WTC11 (cell line): ENCODE measurements at regions not wholly inside any gene's neighbourhood (a gene's known extent, or its start where the extent isn't known, plus 50 kb on each side); places are given as distances from the start of the nearest gene placed in this dataset.

Source experiments
- AFF4 ChIP-seq: sonication (generic); formaldehyde crosslinking; IDR thresholded peaks from 2 replicates; pipeline ENCODE4 v1.8.1; 2023; ENCODE audit warnings: mild to moderate bottlenecking, missing genetic modification reagents, borderline replicate concordance
- CBFB ChIP-seq: sonication (generic); formaldehyde crosslinking; IDR thresholded peaks from 2 replicates; pipeline ENCODE4 v1.8.1; 2022; ENCODE audit warnings: mild to moderate bottlenecking, low read depth, missing genetic modification reagents
- CREB1 ChIP-seq: sonication (generic); formaldehyde crosslinking; IDR thresholded peaks from 2 replicates; pipeline ENCODE4 v1.8.0; 2023; ENCODE audit warnings: mild to moderate bottlenecking, missing genetic modification reagents
- E2F4 ChIP-seq: sonication (generic); formaldehyde crosslinking; IDR thresholded peaks from 2 replicates; pipeline ENCODE4 v1.8.1; 2022; ENCODE audit warnings: low read depth, mild to moderate bottlenecking, moderate library complexity, missing genetic modification reagents, borderline replicate concordance
- FOXJ3 ChIP-seq: sonication (generic); formaldehyde crosslinking; IDR thresholded peaks from 2 replicates; pipeline ENCODE4 v1.9.0; 2021; ENCODE audit warnings: missing genetic modification reagents, mild to moderate bottlenecking, borderline replicate concordance
- SP1 ChIP-seq: sonication (generic); formaldehyde crosslinking; conservative IDR thresholded peaks from 2 replicates; pipeline ENCODE4 v1.8.1; 2022; ENCODE audit warnings: missing genetic modification reagents
- ZNF317 ChIP-seq: sonication (generic); formaldehyde crosslinking; IDR thresholded peaks from 2 replicates; pipeline ENCODE4 v1.8.1; 2023; ENCODE audit warnings: low read depth, mild to moderate bottlenecking, moderate library complexity, missing genetic modification reagents, borderline replicate concordance
- ZNF512 ChIP-seq: sonication (generic); formaldehyde crosslinking; IDR thresholded peaks from 2 replicates; pipeline ENCODE4 v1.8.1; 2022; ENCODE audit warnings: missing genetic modification reagents, borderline replicate concordance
- TF ChIP-seq, protein P1 (sequence below): fragments of 200-600 bp; IDR thresholded peaks from 2 replicates; pipeline ENCODE4 v1.8.0; 2022; ENCODE audit warnings: antibody characterized with exemption
- TF ChIP-seq, protein P2 (sequence below): sonication (generic); formaldehyde crosslinking; IDR thresholded peaks from 2 replicates; pipeline ENCODE4 v1.8.0; 2022; ENCODE audit warnings: missing genetic modification reagents
- TF ChIP-seq, protein P3 (sequence below): sonication (generic); formaldehyde crosslinking; IDR thresholded peaks from 2 replicates; pipeline ENCODE4 v1.8.0; 2022; ENCODE audit warnings: mild to moderate bottlenecking, missing genetic modification reagents
- TF ChIP-seq, protein P4 (sequence below): sonication (generic); formaldehyde crosslinking; conservative IDR thresholded peaks from 2 replicates; pipeline ENCODE4 v1.8.1; 2023; ENCODE audit warnings: mild to moderate bottlenecking, low read depth, missing genetic modification reagents, moderate library complexity
- TF ChIP-seq, protein P5 (sequence below): sonication (generic); formaldehyde crosslinking; IDR thresholded peaks from 2 replicates; pipeline ENCODE4 v1.8.0; 2022; ENCODE audit warnings: mild to moderate bottlenecking, missing genetic modification reagents

DNA sequence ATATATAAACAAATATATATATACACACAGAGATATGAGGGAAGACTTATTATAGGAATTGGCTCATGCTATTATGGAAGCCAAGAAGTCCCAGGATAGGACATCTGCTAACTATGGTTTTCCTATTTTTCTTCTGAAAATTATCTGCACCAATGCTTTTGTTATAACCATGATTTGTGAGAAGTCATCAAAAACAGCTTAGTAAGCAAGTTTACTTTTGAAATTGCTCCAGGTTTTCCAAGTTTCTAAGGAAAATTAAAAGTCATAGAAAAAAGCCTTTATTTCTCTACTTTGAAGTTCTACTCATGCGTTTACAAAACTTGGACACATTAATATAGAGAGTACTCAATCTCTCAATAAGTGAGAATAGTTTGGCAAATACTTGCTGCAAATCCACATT is 213.1 kb downstream of the TRAM1L1 start:
- TF ChIP-seq AFF4 (CRISPR knock-in tag) (no peak), FOXJ3 (CRISPR knock-in tag) (no peak), CREB1 (no peak), E2F4 (CRISPR knock-in tag) (no peak), ZNF317 (CRISPR knock-in tag) (no peak), SP1 (no peak), ZNF512 (no peak), CBFB (CRISPR knock-in tag) (no peak)
- TF ChIP-seq, protein P1, sequence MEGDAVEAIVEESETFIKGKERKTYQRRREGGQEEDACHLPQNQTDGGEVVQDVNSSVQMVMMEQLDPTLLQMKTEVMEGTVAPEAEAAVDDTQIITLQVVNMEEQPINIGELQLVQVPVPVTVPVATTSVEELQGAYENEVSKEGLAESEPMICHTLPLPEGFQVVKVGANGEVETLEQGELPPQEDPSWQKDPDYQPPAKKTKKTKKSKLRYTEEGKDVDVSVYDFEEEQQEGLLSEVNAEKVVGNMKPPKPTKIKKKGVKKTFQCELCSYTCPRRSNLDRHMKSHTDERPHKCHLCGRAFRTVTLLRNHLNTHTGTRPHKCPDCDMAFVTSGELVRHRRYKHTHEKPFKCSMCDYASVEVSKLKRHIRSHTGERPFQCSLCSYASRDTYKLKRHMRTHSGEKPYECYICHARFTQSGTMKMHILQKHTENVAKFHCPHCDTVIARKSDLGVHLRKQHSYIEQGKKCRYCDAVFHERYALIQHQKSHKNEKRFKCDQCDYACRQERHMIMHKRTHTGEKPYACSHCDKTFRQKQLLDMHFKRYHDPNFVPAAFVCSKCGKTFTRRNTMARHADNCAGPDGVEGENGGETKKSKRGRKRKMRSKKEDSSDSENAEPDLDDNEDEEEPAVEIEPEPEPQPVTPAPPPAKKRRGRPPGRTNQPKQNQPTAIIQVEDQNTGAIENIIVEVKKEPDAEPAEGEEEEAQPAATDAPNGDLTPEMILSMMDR, result no peak
- TF ChIP-seq, protein P2, sequence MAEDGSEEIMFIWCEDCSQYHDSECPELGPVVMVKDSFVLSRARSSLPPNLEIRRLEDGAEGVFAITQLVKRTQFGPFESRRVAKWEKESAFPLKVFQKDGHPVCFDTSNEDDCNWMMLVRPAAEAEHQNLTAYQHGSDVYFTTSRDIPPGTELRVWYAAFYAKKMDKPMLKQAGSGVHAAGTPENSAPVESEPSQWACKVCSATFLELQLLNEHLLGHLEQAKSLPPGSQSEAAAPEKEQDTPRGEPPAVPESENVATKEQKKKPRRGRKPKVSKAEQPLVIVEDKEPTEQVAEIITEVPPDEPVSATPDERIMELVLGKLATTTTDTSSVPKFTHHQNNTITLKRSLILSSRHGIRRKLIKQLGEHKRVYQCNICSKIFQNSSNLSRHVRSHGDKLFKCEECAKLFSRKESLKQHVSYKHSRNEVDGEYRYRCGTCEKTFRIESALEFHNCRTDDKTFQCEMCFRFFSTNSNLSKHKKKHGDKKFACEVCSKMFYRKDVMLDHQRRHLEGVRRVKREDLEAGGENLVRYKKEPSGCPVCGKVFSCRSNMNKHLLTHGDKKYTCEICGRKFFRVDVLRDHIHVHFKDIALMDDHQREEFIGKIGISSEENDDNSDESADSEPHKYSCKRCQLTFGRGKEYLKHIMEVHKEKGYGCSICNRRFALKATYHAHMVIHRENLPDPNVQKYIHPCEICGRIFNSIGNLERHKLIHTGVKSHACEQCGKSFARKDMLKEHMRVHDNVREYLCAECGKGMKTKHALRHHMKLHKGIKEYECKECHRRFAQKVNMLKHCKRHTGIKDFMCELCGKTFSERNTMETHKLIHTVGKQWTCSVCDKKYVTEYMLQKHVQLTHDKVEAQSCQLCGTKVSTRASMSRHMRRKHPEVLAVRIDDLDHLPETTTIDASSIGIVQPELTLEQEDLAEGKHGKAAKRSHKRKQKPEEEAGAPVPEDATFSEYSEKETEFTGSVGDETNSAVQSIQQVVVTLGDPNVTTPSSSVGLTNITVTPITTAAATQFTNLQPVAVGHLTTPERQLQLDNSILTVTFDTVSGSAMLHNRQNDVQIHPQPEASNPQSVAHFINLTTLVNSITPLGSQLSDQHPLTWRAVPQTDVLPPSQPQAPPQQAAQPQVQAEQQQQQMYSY (CRISPR knock-in tag), result no peak
- TF ChIP-seq, protein P3, sequence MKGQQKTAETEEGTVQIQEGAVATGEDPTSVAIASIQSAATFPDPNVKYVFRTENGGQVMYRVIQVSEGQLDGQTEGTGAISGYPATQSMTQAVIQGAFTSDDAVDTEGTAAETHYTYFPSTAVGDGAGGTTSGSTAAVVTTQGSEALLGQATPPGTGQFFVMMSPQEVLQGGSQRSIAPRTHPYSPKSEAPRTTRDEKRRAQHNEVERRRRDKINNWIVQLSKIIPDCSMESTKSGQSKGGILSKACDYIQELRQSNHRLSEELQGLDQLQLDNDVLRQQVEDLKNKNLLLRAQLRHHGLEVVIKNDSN (CRISPR knock-in tag), result no peak
- TF ChIP-seq, protein P4, sequence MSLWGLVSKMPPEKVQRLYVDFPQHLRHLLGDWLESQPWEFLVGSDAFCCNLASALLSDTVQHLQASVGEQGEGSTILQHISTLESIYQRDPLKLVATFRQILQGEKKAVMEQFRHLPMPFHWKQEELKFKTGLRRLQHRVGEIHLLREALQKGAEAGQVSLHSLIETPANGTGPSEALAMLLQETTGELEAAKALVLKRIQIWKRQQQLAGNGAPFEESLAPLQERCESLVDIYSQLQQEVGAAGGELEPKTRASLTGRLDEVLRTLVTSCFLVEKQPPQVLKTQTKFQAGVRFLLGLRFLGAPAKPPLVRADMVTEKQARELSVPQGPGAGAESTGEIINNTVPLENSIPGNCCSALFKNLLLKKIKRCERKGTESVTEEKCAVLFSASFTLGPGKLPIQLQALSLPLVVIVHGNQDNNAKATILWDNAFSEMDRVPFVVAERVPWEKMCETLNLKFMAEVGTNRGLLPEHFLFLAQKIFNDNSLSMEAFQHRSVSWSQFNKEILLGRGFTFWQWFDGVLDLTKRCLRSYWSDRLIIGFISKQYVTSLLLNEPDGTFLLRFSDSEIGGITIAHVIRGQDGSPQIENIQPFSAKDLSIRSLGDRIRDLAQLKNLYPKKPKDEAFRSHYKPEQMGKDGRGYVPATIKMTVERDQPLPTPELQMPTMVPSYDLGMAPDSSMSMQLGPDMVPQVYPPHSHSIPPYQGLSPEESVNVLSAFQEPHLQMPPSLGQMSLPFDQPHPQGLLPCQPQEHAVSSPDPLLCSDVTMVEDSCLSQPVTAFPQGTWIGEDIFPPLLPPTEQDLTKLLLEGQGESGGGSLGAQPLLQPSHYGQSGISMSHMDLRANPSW (CRISPR knock-in tag), result no peak
- TF ChIP-seq, protein P5, sequence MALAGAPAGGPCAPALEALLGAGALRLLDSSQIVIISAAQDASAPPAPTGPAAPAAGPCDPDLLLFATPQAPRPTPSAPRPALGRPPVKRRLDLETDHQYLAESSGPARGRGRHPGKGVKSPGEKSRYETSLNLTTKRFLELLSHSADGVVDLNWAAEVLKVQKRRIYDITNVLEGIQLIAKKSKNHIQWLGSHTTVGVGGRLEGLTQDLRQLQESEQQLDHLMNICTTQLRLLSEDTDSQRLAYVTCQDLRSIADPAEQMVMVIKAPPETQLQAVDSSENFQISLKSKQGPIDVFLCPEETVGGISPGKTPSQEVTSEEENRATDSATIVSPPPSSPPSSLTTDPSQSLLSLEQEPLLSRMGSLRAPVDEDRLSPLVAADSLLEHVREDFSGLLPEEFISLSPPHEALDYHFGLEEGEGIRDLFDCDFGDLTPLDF (CRISPR knock-in tag), result no peak
